HFF-Myc (cell line): ENCODE measurements at regions not wholly inside any gene's neighbourhood (a gene's known extent, or its start where the extent isn't known, plus 50 kb on each side); places are given as distances from the start of the nearest gene placed in this dataset.

Experiments used
- DNase-seq: peaks from one replicate; pipeline ENCODE4 v3.0.0-alpha.2; 2011; ENCODE audit warnings: low read depth; ENCODE audit errors: extremely low read depth
- H3K4me3 ChIP-seq: replicated peaks from 2 replicates; pipeline ENCODE4 v1.5.1; 2011; ENCODE audit warnings: low read depth, mild to moderate bottlenecking, control low read depth, low read length
- TF ChIP-seq, protein P1 (sequence below): IDR thresholded peaks from 2 replicates; pipeline ENCODE4 v1.5.1; 2012; ENCODE audit warnings: mild to moderate bottlenecking, low read depth, low read length, control low read depth; ENCODE audit errors: missing control alignments

DNA sequence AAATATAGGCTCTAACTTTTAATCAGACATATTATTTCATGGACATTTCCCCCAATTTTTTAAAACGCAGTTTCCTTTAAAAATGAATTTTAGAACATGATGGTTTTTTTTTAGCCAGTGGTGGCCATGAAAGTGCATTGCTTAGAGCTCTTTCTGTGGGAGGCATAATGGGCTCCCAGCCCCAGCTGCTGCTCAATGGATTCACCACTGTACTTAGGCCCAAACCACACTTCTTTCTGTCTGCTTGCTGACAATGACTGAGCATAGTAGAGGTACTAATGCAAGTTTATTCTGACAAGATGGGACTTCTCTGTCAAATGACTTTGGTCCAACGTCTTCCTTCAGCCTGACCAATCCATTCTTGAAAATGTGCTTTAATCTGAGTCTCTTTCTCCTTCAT, 400.2 kb upstream of the GRIA3 start:
- no peak for DNase-seq
- TF ChIP-seq, protein P1, sequence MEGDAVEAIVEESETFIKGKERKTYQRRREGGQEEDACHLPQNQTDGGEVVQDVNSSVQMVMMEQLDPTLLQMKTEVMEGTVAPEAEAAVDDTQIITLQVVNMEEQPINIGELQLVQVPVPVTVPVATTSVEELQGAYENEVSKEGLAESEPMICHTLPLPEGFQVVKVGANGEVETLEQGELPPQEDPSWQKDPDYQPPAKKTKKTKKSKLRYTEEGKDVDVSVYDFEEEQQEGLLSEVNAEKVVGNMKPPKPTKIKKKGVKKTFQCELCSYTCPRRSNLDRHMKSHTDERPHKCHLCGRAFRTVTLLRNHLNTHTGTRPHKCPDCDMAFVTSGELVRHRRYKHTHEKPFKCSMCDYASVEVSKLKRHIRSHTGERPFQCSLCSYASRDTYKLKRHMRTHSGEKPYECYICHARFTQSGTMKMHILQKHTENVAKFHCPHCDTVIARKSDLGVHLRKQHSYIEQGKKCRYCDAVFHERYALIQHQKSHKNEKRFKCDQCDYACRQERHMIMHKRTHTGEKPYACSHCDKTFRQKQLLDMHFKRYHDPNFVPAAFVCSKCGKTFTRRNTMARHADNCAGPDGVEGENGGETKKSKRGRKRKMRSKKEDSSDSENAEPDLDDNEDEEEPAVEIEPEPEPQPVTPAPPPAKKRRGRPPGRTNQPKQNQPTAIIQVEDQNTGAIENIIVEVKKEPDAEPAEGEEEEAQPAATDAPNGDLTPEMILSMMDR: no peak
- no peak overlapping the region for H3K4me3 ChIP-seq

DNA sequence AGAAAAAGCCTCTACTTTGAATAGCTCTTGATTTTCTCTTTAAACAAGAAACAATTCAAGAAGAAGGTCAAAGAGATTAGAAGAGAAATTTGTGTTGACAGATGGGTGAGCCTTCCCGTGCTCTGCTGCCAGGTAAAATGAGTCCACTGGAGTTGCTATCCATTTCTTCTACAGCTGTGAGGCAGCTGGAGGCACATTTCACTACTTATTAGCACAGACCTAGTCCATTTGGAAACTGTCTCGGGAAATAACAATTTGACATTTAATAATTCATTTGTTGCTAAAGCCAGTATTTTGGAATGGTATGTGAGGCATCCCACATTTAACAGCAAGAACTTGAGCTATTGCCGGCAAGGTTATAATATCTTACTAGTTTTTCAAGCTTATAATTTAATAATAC, 396.8 kb upstream of the GRIA3 start:
- TF ChIP-seq, protein P1: no peak
- no peak for DNase-seq
- no peak overlapping the region for H3K4me3 ChIP-seq

DNA sequence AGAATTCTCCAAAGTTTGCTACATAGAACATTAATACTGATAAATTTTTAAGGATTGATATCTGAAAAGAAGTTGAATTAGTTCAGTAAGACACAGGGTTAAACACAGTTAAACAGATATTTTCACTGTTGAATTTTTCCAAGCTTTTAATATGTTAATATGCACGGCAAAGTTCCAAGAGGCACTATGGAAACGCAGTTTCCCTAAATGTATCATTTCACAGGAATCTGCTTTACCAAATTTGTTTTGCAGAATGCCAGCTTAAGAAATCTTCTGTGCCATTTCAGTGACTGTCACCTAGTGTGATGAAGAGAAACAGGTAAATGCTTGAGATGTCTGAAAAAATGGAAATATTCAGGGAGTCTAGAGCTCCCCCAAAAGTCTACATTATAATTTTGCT, 395.9 kb upstream of the GRIA3 start:
- no peak overlapping the region for H3K4me3 ChIP-seq
- no peak for DNase-seq
- TF ChIP-seq, protein P1: no peak

DNA sequence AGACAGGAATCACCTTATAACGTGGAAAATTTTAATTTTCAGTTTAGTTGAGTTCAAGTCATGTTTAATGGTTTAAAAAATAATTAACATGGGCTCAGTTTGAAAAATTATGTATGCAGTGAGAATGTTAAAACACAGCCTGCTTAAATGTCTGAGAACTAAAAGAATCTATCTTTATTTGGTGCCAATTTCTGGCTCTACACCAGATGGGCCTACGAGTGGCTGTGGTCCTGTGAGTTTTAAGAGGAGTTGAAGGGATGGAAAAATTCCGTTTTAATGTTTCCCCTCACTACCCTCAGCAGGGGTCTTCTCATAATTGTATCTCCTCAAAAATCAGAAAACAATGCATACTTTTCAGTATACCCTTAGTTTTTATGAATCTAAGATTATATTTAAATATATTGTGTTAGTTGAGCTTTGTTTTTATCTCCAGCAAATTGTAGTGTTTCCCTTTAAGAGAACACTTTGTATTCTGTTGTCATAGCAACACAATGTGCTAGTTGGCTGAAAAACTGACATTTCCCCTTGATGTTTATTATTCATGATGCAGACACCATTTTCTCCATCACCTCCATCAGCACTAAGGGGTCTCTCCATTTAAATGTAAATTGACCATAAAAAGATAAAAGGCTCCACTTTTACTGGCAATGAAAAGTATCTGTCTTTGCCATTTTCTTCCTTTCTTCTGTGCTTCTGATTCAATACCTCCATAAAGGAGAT, 393.5 kb upstream of the GRIA3 start:
- no peak overlapping the region for H3K4me3 ChIP-seq
- TF ChIP-seq, protein P1: no peak
- DNase-seq: no peak

DNA sequence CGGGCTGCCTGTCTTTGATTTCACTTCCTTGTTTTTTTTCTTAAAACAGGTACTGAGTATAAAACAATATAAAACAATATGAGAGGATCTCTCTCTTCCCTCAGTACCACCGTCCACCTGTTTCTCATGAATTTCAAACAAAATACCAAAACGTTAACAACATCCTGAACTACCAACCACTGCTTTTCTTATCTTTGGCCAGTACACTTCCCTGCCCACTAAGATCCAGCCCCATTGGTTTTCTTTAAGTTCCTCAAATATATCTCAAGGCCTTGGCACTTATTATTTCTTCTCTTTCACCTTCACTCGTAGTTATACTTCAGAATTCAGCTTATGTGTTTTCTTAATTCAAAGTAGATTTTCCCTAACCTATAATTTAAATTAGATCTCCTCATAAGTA, 370.2 kb upstream of the GRIA3 start:
- TF ChIP-seq, protein P1: no peak
- no peak overlapping the region for H3K4me3 ChIP-seq
- DNase-seq: no peak

DNA sequence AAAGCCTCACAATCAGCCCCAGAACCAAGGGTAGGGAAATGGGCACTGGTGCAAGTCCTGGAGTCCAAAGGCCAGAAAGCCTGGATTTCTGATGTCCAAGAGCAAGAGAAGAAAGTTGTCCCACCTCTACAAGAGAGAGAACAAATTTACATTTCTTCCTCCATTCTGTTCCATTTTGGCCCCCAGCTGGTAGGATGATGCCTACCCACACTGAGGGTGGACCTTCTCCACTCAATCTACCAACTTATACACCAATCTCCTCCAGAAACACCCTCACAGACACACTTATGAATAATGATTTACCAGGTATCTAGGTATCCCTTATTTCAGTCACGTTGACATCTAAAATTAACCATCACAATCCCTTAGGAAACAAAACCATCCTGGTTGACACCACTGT, 367.8 kb upstream of the GRIA3 start:
- no peak for DNase-seq
- no peak overlapping the region for H3K4me3 ChIP-seq
- TF ChIP-seq, protein P1: no peak
